ENCODE measurements at regions not wholly inside any gene's neighbourhood (a gene's known extent, or its start where the extent isn't known, plus 50 kb on each side); places are given as distances from the start of the nearest gene placed in this dataset.

DNA sequence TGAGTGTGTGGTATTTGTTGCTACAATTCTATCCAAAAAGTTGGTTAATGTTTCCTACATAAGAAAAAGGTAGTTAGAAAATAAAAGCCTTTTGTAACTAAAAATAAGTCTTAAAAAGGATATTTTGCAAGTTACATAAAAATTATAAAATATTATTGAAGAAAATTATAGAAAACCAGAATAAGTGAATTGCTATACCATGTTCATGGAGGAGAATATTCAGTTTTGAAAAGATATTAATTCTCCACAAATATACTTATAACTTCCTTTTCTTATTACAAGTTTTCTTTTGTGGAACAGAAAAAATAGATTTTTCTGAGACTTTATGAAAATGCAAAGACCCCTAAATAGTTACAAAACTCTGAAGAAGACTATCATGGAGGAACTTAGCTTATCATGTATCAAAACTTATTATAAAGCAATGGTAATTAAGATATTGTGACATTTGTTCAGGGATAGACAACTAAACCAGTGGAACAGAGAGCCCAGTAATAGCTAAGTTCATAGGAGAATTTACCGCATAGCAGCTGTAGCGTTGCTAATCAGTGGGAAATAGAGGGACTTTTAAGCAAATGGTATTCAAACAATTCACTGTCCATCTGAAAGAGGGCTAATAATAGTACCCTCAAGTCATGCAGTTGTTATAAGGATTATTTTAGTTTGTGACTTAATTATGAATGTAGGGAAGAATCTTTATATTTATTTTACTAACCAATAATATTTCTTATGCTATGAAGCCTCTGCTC is 515.2 kb upstream of the ZNF608 start:
- no peak for TF ChIP-seq POLR2A (IDR thresholded peaks at IDR 0.05)
- TF ChIP-seq, protein P1, sequence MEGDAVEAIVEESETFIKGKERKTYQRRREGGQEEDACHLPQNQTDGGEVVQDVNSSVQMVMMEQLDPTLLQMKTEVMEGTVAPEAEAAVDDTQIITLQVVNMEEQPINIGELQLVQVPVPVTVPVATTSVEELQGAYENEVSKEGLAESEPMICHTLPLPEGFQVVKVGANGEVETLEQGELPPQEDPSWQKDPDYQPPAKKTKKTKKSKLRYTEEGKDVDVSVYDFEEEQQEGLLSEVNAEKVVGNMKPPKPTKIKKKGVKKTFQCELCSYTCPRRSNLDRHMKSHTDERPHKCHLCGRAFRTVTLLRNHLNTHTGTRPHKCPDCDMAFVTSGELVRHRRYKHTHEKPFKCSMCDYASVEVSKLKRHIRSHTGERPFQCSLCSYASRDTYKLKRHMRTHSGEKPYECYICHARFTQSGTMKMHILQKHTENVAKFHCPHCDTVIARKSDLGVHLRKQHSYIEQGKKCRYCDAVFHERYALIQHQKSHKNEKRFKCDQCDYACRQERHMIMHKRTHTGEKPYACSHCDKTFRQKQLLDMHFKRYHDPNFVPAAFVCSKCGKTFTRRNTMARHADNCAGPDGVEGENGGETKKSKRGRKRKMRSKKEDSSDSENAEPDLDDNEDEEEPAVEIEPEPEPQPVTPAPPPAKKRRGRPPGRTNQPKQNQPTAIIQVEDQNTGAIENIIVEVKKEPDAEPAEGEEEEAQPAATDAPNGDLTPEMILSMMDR (IDR thresholded peaks at IDR 0.05): no peak
